Common myeloid progenitor, CD34-positive (primary cell): ENCODE measurements at regions not wholly inside any gene's neighbourhood (a gene's known extent, or its start where the extent isn't known, plus 50 kb on each side); places are given as distances from the start of the nearest gene placed in this dataset.

Source experiments
- CTCF ChIA-PET: fragments of 350-600 bp; sonication (Branson Sonifier 250); formaldehyde crosslinking; loops from one replicate; lab custom pipeline; 2021; ENCODE audit warnings: antibody characterized with exemption; lab: Charles Lee
- POLR2A ChIA-PET: fragments of 350-600 bp; sonication (Branson Sonifier 250); formaldehyde crosslinking; loops from one replicate; lab custom pipeline; 2021; ENCODE audit warnings: antibody characterized with exemption; lab: Charles Lee
- DNase-seq, 3 donors: peaks; one replicate each; pipeline versions ENCODE4 v3.0.0 to v3.0.0-alpha.2; 2013
- H3K27ac ChIP-seq, 2 experiments: 1 replicate in 1 of 2; 2 replicates in 1 of 2; pipeline ENCODE4 v1.7.0; 2013; ENCODE audit warnings: inconsistent platforms in 2 of 2, low read length in 2 of 2, mild to moderate bottlenecking in 2 of 2, low read depth in 1 of 2, moderate library complexity in 1 of 2; ENCODE audit not compliant: severe bottlenecking in 2 of 2, insufficient read depth in 1 of 2, poor library complexity in 1 of 2
- H3K27me3 ChIP-seq, 5 experiments: replicated peaks in 2 of 5; 1 replicate in 3 of 5; 2 replicates in 2 of 5; pipeline versions ENCODE4 v1.6.1 to v1.7.0; 2013; ENCODE audit warnings: low read length in 4 of 5, mild to moderate bottlenecking in 2 of 5, moderate library complexity in 2 of 5, inconsistent platforms in 1 of 5; ENCODE audit not compliant: insufficient read depth in 5 of 5, control insufficient read depth in 4 of 5
- H3K36me3 ChIP-seq, 4 experiments: 1 replicate in 2 of 4; 2 replicates in 2 of 4; pipeline versions ENCODE4 v1.6.1 to v1.7.0; 2013; ENCODE audit warnings: low read length in 3 of 4, control low read depth in 1 of 4, mild to moderate bottlenecking in 1 of 4; ENCODE audit not compliant: control insufficient read depth in 4 of 4, insufficient read depth in 4 of 4
- H3K4me1 ChIP-seq, 4 experiments: 1 replicate in 3 of 4; 2 replicates in 1 of 4; pipeline versions ENCODE4 v1.6.1 to v1.7.1; 2013; ENCODE audit warnings: low read length in 3 of 4, mild to moderate bottlenecking in 3 of 4, control low read depth in 1 of 4, inconsistent platforms in 1 of 4, moderate library complexity in 1 of 4; ENCODE audit not compliant: control insufficient read depth in 4 of 4, insufficient read depth in 4 of 4; ENCODE audit errors: control extremely low read depth in 1 of 4
- H3K4me3 ChIP-seq, 7 experiments: 1 replicate in 4 of 7; 2 replicates in 3 of 7; pipeline versions ENCODE4 v1.5.1 to v1.7.0; 2013; ENCODE audit warnings: mild to moderate bottlenecking in 7 of 7, low read length in 6 of 7, moderate library complexity in 6 of 7, inconsistent platforms in 2 of 7, low read depth in 2 of 7, control low read depth in 1 of 7; ENCODE audit not compliant: insufficient read depth in 4 of 7, control insufficient read depth in 1 of 7; ENCODE audit errors: extremely low read depth in 1 of 7
- H3K9me3 ChIP-seq, 5 experiments: 1 replicate in 4 of 5; 2 replicates in 1 of 5; pipeline versions ENCODE4 v1.6.1 to v1.7.1; 2013; ENCODE audit warnings: low read length in 4 of 5, mild to moderate bottlenecking in 2 of 5, inconsistent platforms in 1 of 5, low read depth in 1 of 5, moderate library complexity in 1 of 5; ENCODE audit not compliant: control insufficient read depth in 4 of 5, insufficient read depth in 2 of 5; ENCODE audit errors: control extremely low read depth in 1 of 5
- WGBS: methylation state at CpG from one replicate; pipeline ENCODE4 v1.1.5; 2013; ENCODE audit not compliant: insufficient coverage; 5-methylcytosine and 5-hydroxymethylcytosine counted together

DNA sequence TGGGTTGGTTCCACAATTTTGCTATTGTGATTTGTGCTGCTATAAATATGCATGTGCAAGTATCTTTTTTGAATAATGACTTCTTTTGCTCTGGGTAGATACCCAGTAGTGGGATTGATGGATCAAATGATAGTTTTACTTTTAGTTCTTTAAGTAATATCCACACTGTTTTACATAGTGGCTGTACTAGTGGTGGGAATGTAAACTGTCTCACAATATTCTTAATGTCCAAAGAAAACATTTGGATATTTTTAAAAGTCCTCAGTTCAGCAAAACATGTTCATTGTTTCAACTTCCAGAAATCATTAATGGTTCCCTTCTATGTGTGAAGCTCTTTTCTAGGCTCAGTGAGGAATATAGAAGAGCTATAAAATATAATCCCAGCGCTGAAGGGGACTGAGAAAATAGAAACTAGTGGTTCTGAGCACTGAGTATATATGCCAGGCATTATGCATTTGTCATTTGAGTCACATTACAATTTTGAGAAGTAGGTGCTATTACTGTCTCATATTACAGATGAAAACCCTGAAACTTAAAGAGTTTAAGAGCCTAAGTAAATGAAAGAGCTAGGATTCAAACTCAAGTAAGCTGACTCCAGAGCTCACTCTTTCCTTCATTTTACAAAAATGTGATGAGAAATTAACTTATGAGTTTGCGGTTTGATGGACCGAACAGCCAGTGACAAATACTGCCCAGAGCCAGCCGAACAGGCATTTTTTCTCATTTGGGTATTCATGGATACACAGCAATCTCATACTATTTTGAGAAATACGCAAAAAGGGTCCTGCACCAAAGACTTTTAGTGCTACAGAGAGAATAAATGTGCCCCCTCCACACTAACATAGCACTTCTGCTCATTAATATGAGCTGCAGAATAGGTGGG, 250.1 kb downstream of the TBX18 start:
- H3K4me1 ChIP-seq, result no peaks in the 10 kb centered on the region
- 95% methylated on average over 3 of the region's 5 CpGs for WGBS
- CTCF ChIA-PET, result no interaction called here

DNA sequence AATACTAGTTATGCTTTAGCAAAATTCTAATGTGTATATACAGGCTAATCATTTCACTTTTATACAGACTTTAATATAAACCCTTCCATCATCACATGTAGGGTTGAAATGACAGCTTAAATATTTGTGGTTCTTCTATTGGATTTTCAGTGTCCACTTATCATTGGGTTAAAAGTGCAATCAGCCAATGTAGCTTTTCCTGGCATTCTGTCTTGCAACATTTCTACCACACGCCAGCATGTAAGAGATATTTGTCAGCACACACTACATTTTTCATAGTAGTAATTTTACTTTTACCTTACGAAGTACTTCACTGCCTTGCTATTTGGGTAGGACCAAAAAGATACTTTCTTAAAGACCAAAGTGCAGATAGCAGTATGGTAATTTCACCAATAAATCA, 252.0 kb downstream of the TBX18 start:
- ChIA-PET CTCF (interaction anchor here (0.7 kb wide), 1 partner anchor 12 kb away, joined by 3 read pairs; no protein-coding TSS in a partner anchor), POLR2A (no interaction called here)
- Histone ChIP-seq H3K36me3 (no peaks in the 10 kb centered on the region), H3K4me1 (no peaks in the 10 kb centered on the region), H3K27me3 (peaks cover 0 to 3% (median 0%) of the 10 kb centered on the region in 5 experiments), H3K4me3 (no peak overlapping the region), H3K27ac (no peak overlapping the region), H3K9me3 (no peaks in the 10 kb centered on the region)
- whole genome bisulfite sequencing, result 80% methylated on average over 1 of the region's 2 CpGs
- DNase-seq, result no peak

More for the DNA sequence above, 250.1 kb downstream of the TBX18 start:
- POLR2A ChIA-PET, result no interaction called here
- Histone ChIP-seq H3K36me3 (no peaks in the 10 kb centered on the region), H3K4me3 (no peak overlapping the region), H3K9me3 (no peaks in the 10 kb centered on the region), H3K27ac (no peak overlapping the region), H3K27me3 (peaks cover 0 to 3% (median 0%) of the 10 kb centered on the region in 5 experiments)
- no peak for DNase-seq

- 67% methylated on average over 2 of the region's 3 CpGs for WGBS
- peaks cover 0 to 3% (median 0%) of the 10 kb centered on the region in 5 experiments for H3K27me3 ChIP-seq
- H3K4me3 ChIP-seq, result no peak overlapping the region
- H3K27ac ChIP-seq, result no peak overlapping the region
- ChIA-PET CTCF (interaction anchor here (0.7 kb wide), 1 partner anchor 11 kb away, joined by 3 read pairs; no protein-coding TSS in a partner anchor), POLR2A (no interaction called here)
- no peak for DNase-seq
- no peaks in the 10 kb centered on the region for H3K4me1 ChIP-seq
- no peaks in the 10 kb centered on the region for H3K36me3 ChIP-seq
- H3K9me3 ChIP-seq, result no peaks in the 10 kb centered on the region
These were observed 252.5 kb downstream of the TBX18 start for GRCh38 chr6:84511929-84512328.

DNA sequence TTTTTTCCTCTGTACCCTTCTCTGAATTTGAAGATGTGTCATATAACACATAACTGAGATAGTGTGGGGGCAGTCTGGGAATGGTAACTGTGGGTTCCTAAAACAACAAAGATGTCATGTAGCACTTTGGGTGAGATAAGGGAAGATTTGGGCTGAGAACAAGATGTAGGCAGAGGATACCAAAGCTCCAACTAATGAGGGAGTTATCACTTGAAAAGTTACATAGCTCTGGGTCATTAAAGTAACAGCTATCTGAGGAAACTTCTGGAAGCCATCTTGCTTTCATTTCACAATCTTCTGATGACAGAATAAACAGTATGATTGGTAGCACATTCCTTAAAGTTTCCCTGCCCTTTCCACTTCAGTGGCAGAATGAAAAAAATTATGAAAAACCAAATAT, 255.4 kb downstream of the TBX18 start:
- Histone ChIP-seq H3K36me3 (no peaks in the 10 kb centered on the region), H3K4me3 (no peak overlapping the region), H3K9me3 (peaks cover 0 to 2% (median 0%) of the 10 kb centered on the region in 5 experiments), H3K27me3 (peaks cover 0 to 2% (median 0%) of the 10 kb centered on the region in 5 experiments), H3K27ac (no peak overlapping the region), H3K4me1 (no peaks in the 10 kb centered on the region)
- DNase-seq, result no peak
- ChIA-PET CTCF (no interaction called here), POLR2A (no interaction called here)

- DNase-seq, result no peak
- ChIA-PET CTCF (no interaction called here), POLR2A (no interaction called here)
These were observed 256.1 kb downstream of the TBX18 start for GRCh38 chr6:84508334-84508733.

DNA sequence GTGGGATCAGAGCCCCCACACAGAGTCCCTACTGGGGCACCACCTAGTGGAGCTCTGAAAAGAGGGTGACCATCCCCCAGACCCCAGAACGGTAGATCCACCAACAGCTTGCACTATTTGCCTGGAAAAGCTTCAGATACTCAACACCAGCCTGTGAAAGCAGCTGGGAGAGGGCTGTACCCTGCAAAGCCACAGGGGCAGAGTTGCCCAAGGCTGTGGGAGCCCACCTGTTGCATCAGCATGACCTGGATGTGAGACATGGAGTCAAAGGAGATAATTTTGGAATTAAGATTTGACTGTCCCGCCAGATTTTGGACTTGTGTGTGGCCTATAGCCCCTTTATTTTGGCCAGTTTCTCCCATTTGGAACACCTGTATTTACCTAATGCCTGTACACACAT, 260.4 kb downstream of the TBX18 start:
- ChIA-PET POLR2A (no interaction called here), CTCF (no interaction called here)
- H3K36me3 ChIP-seq, result no peaks in the 10 kb centered on the region
- no peak for DNase-seq
- H3K4me1 ChIP-seq, result no peaks in the 10 kb centered on the region
- peaks cover 0 to 2% (median 0%) of the 10 kb centered on the region in 5 experiments for H3K9me3 ChIP-seq
- H3K4me3 ChIP-seq, result no peak overlapping the region
- H3K27me3 ChIP-seq, result no peaks in the 10 kb centered on the region
- WGBS, result 86% methylated on average over 1 of the region's 2 CpGs
- no peak overlapping the region for H3K27ac ChIP-seq

More at GRCh38 chr6:84508334-84508733, 256.1 kb downstream of the TBX18 start:
- Histone ChIP-seq H3K4me1 (no peaks in the 10 kb centered on the region), H3K4me3 (no peak overlapping the region), H3K27me3 (peaks cover 0 to 2% (median 0%) of the 10 kb centered on the region in 5 experiments), H3K36me3 (no peaks in the 10 kb centered on the region), H3K9me3 (peaks cover 0 to 2% (median 0%) of the 10 kb centered on the region in 5 experiments), H3K27ac (no peak overlapping the region)

DNA sequence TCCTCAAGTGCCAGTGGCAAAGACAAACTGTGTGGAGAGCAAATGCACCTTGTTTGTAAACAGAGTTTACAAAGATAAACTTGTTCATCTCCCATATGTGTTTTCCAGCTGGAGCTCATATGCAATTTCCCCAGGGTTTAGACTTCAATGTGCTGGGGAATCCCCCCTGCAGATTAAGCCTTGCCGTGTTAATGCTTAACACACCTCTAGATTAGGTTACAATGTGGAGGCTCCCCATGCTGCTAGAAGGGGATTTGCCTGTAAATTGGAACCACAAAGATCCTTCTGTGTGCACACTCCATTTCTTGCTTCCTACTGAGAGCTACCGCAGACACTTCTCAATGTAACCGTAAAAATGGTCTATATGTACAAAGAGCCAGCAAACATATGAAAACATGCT, 263.1 kb downstream of the TBX18 start:
- no peak for DNase-seq
- WGBS, result 93% methylated on average over 1 of the region's 3 CpGs
- Histone ChIP-seq H3K4me3 (no peak overlapping the region), H3K36me3 (no peaks in the 10 kb centered on the region), H3K27me3 (no peaks in the 10 kb centered on the region), H3K9me3 (peaks cover 0 to 2% (median 0%) of the 10 kb centered on the region in 5 experiments), H3K4me1 (no peaks in the 10 kb centered on the region), H3K27ac (no peak overlapping the region)
- CTCF ChIA-PET, result no interaction called here
- POLR2A ChIA-PET, result no interaction called here
